ENCODE measurements at regions not wholly inside any gene's neighbourhood (a gene's known extent, or its start where the extent isn't known, plus 50 kb on each side); places are given as distances from the start of the nearest gene placed in this dataset.

GRCh38 chr12:88416155-88416554, 164.1 kb downstream of the KITLG start:
- TF ChIP-seq CTCF (IDR thresholded peaks at IDR 0.05) (no peak), ZFX (IDR thresholded peaks at IDR 0.05; ENCODE audit: borderline replicate concordance) (no peak)

Data from 22Rv1 (cell line).